H1 (cell line): ENCODE measurements at regions not wholly inside any gene's neighbourhood (a gene's known extent, or its start where the extent isn't known, plus 50 kb on each side); places are given as distances from the start of the nearest gene placed in this dataset.

Experiments
- CHD1 ChIP-seq: IDR thresholded peaks from 2 replicates; pipeline ENCODE4 v1.6.1; 2012; ENCODE audit warnings: low read depth, low read length, improper control_type of control experiment
- GTF2F1 ChIP-seq: IDR thresholded peaks from 2 replicates; pipeline ENCODE4 v1.6.1; 2012; ENCODE audit warnings: low read depth, low read length, improper control_type of control experiment, borderline replicate concordance
- HDAC2 ChIP-seq, 2 experiments: fragments of 300-600 bp in 1 of 2; sonication (generic) in 1 of 2; IDR thresholded peaks; 2 replicates each; pipeline ENCODE4 v1.6.1; 2011 to 2012; ENCODE audit warnings: low read depth in 2 of 2, low read length in 2 of 2, mild to moderate bottlenecking in 2 of 2, moderate library complexity in 2 of 2, borderline replicate concordance in 1 of 2, inconsistent platforms in 1 of 2
- JUN ChIP-seq: IDR thresholded peaks from 2 replicates; pipeline ENCODE4 v1.6.1; 2011; ENCODE audit warnings: low read depth, mild to moderate bottlenecking, improper control_type of control experiment, low read length
- RAD21 ChIP-seq, 2 experiments: IDR thresholded peaks in 1 of 2; conservative IDR thresholded peaks in 1 of 2; 2 replicates each; pipeline ENCODE4 v1.6.1; 2011; ENCODE audit warnings: low read depth in 2 of 2, low read length in 2 of 2, improper control_type of control experiment in 1 of 2, inconsistent platforms in 1 of 2, mild to moderate bottlenecking in 1 of 2, moderate library complexity in 1 of 2
- SIRT6 ChIP-seq: IDR thresholded peaks from one replicate; pipeline ENCODE4 v1.7.1; 2012; ENCODE audit warnings: low read length, inconsistent platforms
- TAF7 ChIP-seq: optimal IDR thresholded peaks from 2 replicates; pipeline ENCODE3; 2011; ENCODE audit warnings: low read depth, mild to moderate bottlenecking, inconsistent platforms, low read length, moderate library complexity, borderline replicate concordance

DNA sequence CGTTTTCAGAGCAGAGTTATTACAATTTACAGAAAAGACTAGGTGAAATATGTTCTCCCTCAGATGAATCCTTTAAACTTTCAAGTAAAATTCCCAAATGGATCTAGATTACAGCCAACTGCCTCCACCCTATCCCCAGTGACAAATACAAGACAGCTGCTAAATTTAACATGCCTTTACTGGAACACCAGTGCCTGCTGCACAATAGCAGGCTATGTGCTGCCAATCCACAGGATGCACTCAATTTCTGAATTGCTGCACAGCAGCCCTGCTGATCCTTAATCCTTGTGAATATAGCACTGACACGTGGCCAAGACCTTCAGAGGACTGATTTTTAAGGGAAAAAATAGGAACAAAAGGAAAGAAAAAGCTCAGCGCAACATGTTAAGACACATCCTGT lies 128.9 kb downstream of the CCER1 start (continued):
- TF ChIP-seq CHD1 = no peak
- no peak for TF ChIP-seq SIRT6
- no peak for TF ChIP-seq GTF2F1
- no peak for TF ChIP-seq RAD21 (IDR thresholded peaks at IDR 0.05 in 1 of 2, conservative IDR thresholded peaks at IDR 0.05 in 1 of 2; ENCODE audit: low read depth in 2 of 2, low read length in 2 of 2)
- TF ChIP-seq TAF7 = no peak
- no peak for TF ChIP-seq HDAC2 (IDR thresholded peaks at IDR 0.05; ENCODE audit: borderline replicate concordance in 1 of 2, low read depth in 2 of 2, low read length in 2 of 2)
- TF ChIP-seq JUN = no peak
- TF ChIP-seq, all 59 proteins: peak for 0
